HepG2 (cell line): ENCODE measurements at regions not wholly inside any gene's neighbourhood (a gene's known extent, or its start where the extent isn't known, plus 50 kb on each side); places are given as distances from the start of the nearest gene placed in this dataset.

Experiments
- ATAC-seq: fragments of 200-7000 bp; cut with Tn5 transposase; 3 replicates; pipeline ENCODE4 v1.9.1; 2020; ENCODE audit warnings: mild to moderate bottlenecking, moderate library complexity
- BruUV-seq: library from RNA; stranded (reverse); fragments of 400-500 nt; replicated peaks from 2 replicates; lab custom pipeline; 2021; lab: Mats Ljungman, UMichigan
- CTCF ChIA-PET: fragments of 300-600 bp; formaldehyde crosslinking; extraction: SDS; loops from one replicate; lab custom pipeline; 2021; ENCODE audit warnings: low total read pairs, inconsistent platforms, low intra/inter-chr PET ratio; lab: Yijun Ruan, JAX
- POLR2A ChIA-PET: fragments of 350-600 bp; sonication (Branson Sonifier 250); formaldehyde crosslinking; loops from one replicate; lab custom pipeline; 2020; ENCODE audit warnings: antibody characterized with exemption, inconsistent platforms; lab: Yijun Ruan, JAX
- DNase-seq: peaks from one replicate; pipeline ENCODE4 v3.0.0-alpha.2; 2015; ENCODE audit warnings: low spot score
- FAIRE-seq: peaks from 3 replicates; lab custom pipeline; 2011; peaks lifted over from hg19 to GRCh38; lab: Jason Lieb, UNC
- H2AFZ ChIP-seq: one replicate; pipeline ENCODE4 v1.6.1; 2011; ENCODE audit warnings: low read length, inconsistent platforms
- H3K27ac ChIP-seq: fragments of 300-600 bp; 3 replicates; pipeline ENCODE4 v1.8.0; 2011; ENCODE audit warnings: mixed run types, mild to moderate bottlenecking, mixed read lengths, low read length, inconsistent platforms; ENCODE audit not compliant: insufficient read depth; ENCODE audit errors: extremely low read length
- H3K27me3 ChIP-seq, 2 experiments: fragments of 200-600 bp in 1 of 2; 2 replicates in 1 of 2; 3 replicates in 1 of 2; pipeline versions ENCODE4 v1.6.0 to v1.8.0; 2011; ENCODE audit warnings: low read length in 2 of 2, mild to moderate bottlenecking in 2 of 2, moderate library complexity in 2 of 2, inconsistent platforms in 1 of 2; ENCODE audit not compliant: insufficient read depth in 2 of 2, control insufficient read depth in 1 of 2
- H3K36me3 ChIP-seq, 2 experiments: fragments of 200-600 bp in 1 of 2; replicated peaks in 1 of 2; 2 replicates in 1 of 2; 3 replicates in 1 of 2; pipeline versions ENCODE4 v1.5.1 to v1.8.0; 2011; ENCODE audit warnings: low read length in 2 of 2, inconsistent platforms in 1 of 2; ENCODE audit not compliant: insufficient read depth in 2 of 2, control insufficient read depth in 1 of 2
- H3K4me1 ChIP-seq: 2 replicates; pipeline ENCODE4 v1.5.1; 2012; ENCODE audit warnings: low read length, inconsistent platforms; ENCODE audit not compliant: insufficient read depth
- H3K4me2 ChIP-seq: 2 replicates; pipeline ENCODE4 v1.6.0; 2011; ENCODE audit warnings: low read depth, low read length, inconsistent platforms
- H3K4me3 ChIP-seq, 3 experiments: fragments of 200-600 bp in 1 of 3; sonication (generic), shearing (Covaris generic) in 1 of 3; replicated peaks in 1 of 3; 2 replicates each; pipeline ENCODE4 v1.5.1; 2011 to 2016; ENCODE audit warnings: low read length in 3 of 3, inconsistent platforms in 2 of 3, low read depth in 2 of 3, mild to moderate bottlenecking in 2 of 3, control low read depth in 1 of 3, mixed read lengths in 1 of 3; ENCODE audit not compliant: insufficient read depth in 1 of 3
- H3K79me2 ChIP-seq: one replicate; pipeline ENCODE4 v1.6.1; 2011; ENCODE audit warnings: low read length, inconsistent platforms; ENCODE audit not compliant: insufficient read depth
- H3K9ac ChIP-seq: 2 replicates; pipeline ENCODE4 v1.6.0; 2011; ENCODE audit warnings: mild to moderate bottlenecking, low read depth, low read length, inconsistent platforms; ENCODE audit not compliant: insufficient read depth
- H3K9me3 ChIP-seq: 2 replicates; pipeline ENCODE4 v1.5.1; 2012; ENCODE audit warnings: mild to moderate bottlenecking, low read length
- H4K20me1 ChIP-seq: 2 replicates; pipeline ENCODE4 v1.6.0; 2011; ENCODE audit warnings: inconsistent platforms, mild to moderate bottlenecking, low read length, moderate library complexity; ENCODE audit not compliant: insufficient read depth
- ATF6 ChIP-seq: sonication (generic); formaldehyde crosslinking; conservative IDR thresholded peaks from 2 replicates; pipeline ENCODE4 v1.4.0; 2020; ENCODE audit warnings: missing genetic modification reagents
- GFI1 ChIP-seq: sonication (generic); formaldehyde crosslinking; IDR thresholded peaks from 2 replicates; pipeline ENCODE4 v1.5.0; 2020; ENCODE audit warnings: missing genetic modification reagents, mild to moderate bottlenecking, borderline replicate concordance
- JARID2 ChIP-seq: sonication (generic); formaldehyde crosslinking; IDR thresholded peaks from 2 replicates; pipeline ENCODE4 v1.8.1; 2023; ENCODE audit warnings: missing genetic modification reagents, inconsistent platforms; ENCODE audit not compliant: insufficient replicate concordance
- SOX6 ChIP-seq, 2 experiments: fragments of 450-650 bp in 1 of 2; sonication (generic) in 1 of 2; formaldehyde crosslinking in 1 of 2; IDR thresholded peaks; 2 replicates each; pipeline versions ENCODE4 v1.4.0 to v1.6.1; 2017 to 2020; ENCODE audit warnings: antibody characterized with exemption in 1 of 2, mild to moderate bottlenecking in 1 of 2, missing genetic modification reagents in 1 of 2
- SP4 ChIP-seq: sonication (generic); formaldehyde crosslinking; IDR thresholded peaks from 2 replicates; pipeline ENCODE4 v1.8.1; 2023; ENCODE audit warnings: mild to moderate bottlenecking, missing genetic modification reagents
- ZEB1 ChIP-seq: IDR thresholded peaks from 2 replicates; pipeline ENCODE4 v1.6.1; 2012; ENCODE audit warnings: mild to moderate bottlenecking, low read depth, inconsistent platforms; ENCODE audit not compliant: insufficient replicate concordance
- ZNF18 ChIP-seq: sonication (generic); formaldehyde crosslinking; IDR thresholded peaks from 2 replicates; pipeline ENCODE4 v1.8.0; 2022; ENCODE audit warnings: mild to moderate bottlenecking, missing genetic modification reagents; ENCODE audit not compliant: insufficient replicate concordance
- ZNF251 ChIP-seq: sonication (generic); formaldehyde crosslinking; IDR thresholded peaks from 2 replicates; pipeline ENCODE4 v1.9.0; 2021; ENCODE audit warnings: mild to moderate bottlenecking, missing genetic modification reagents
- ZNF3 ChIP-seq: IDR thresholded peaks from 2 replicates; pipeline ENCODE4 v1.7.0; 2017; ENCODE audit warnings: inconsistent platforms
- ZNF878 ChIP-seq: sonication (generic); formaldehyde crosslinking; IDR thresholded peaks from 2 replicates; pipeline ENCODE4 v1.8.1; 2023; ENCODE audit warnings: mild to moderate bottlenecking, missing genetic modification reagents, moderate library complexity
- in situ Hi-C: cut with HindIII; loops from 2 replicates; pipeline ENCODE4 v1.10.0; 2017; ENCODE audit warnings: low pct_unique_long_range_greater_than_20kb; ENCODE audit not compliant: extremely low pct_ligation_motif_present
- intact Hi-C: fragments of 100-400 bp; cut with micrococcal nuclease; formaldehyde crosslinking; loops from one replicate; pipeline ENCODE4 v1.10.0; 2022; ENCODE audit not compliant: unreplicated experiment

- no peak for TF ChIP-seq GFI1 (CRISPR knock-in tag)
- no peak for TF ChIP-seq SP4 (CRISPR knock-in tag)
- TF ChIP-seq ATF6 (CRISPR knock-in tag), result no peak
- no peak for TF ChIP-seq ZNF878 (CRISPR knock-in tag)
Measured at GRCh38 chr7:26919906-26920493, 55.6 kb upstream of the SKAP2 start (continued).

GRCh38 chr7:26918241-26918640 lies 53.9 kb upstream of the SKAP2 start:
- no peak overlapping the region for H2AFZ ChIP-seq
- FAIRE-seq (no peak), DNase-seq (no peak), ATAC-seq (no peak)
- H3K4me3 ChIP-seq, result no peak overlapping the region
- in situ Hi-C loops, result no loop called here
- H3K4me2 ChIP-seq, result no peak overlapping the region
- no peaks in the 10 kb centered on the region for H4K20me1 ChIP-seq
- peaks cover 0 to 1% of the 10 kb centered on the region in 2 experiments; a peak in 1 of 5 replicates for H3K27me3 ChIP-seq
- H3K36me3 ChIP-seq, result no peaks in the 10 kb centered on the region
- no peaks in the 10 kb centered on the region for H3K9me3 ChIP-seq
- H3K4me1 ChIP-seq, result no peaks in the 10 kb centered on the region
- no peaks in the 10 kb centered on the region for H3K79me2 ChIP-seq
- CTCF ChIA-PET, result no interaction called here
- no TSS peak for BruUV-seq
- TF ChIP-seq SOX6 (IDR thresholded peaks at IDR 0.05), result no peak
- no peak for TF ChIP-seq SOX6 (CRISPR knock-in tag; IDR thresholded peaks at IDR 0.05)
- TF ChIP-seq JARID2 (CRISPR knock-in tag), result no peak
- TF ChIP-seq ZNF251 (CRISPR knock-in tag), result no peak
- no peak for TF ChIP-seq ZEB1
- TF ChIP-seq ZNF18 (CRISPR knock-in tag), result no peak
- TF ChIP-seq ZNF3 (CRISPR knock-in tag), result no peak
- H3K9ac ChIP-seq, result no peak overlapping the region
- intact Hi-C loops, result no loop called here
- no peak overlapping the region for H3K27ac ChIP-seq
- POLR2A ChIA-PET, result no interaction called here
